Mesendoderm (in vitro differentiated cells): ENCODE measurements at regions not wholly inside any gene's neighbourhood (a gene's known extent, or its start where the extent isn't known, plus 50 kb on each side); places are given as distances from the start of the nearest gene placed in this dataset.

Source experiments
- DNase-seq: peaks from one replicate; pipeline ENCODE4 v3.0.0; 2013
- H2AK5ac ChIP-seq: 2 replicates; pipeline ENCODE4 v1.6.1; 2013; ENCODE audit warnings: low read length, inconsistent platforms
- H2BK120ac ChIP-seq: 2 replicates; pipeline ENCODE4 v1.6.1; 2013; ENCODE audit warnings: low read depth, mild to moderate bottlenecking, low read length, moderate library complexity, mixed read lengths
- H2BK15ac ChIP-seq: replicated peaks from 2 replicates; pipeline ENCODE4 v1.6.1; 2013; ENCODE audit warnings: low read depth, mild to moderate bottlenecking, moderate library complexity
- H2BK5ac ChIP-seq: 2 replicates; pipeline ENCODE4 v1.6.1; 2013; ENCODE audit warnings: low read length, inconsistent platforms
- H3K18ac ChIP-seq: 2 replicates; pipeline ENCODE4 v1.6.1; 2013; ENCODE audit warnings: mild to moderate bottlenecking, low read length, mixed read lengths
- H3K23ac ChIP-seq: one replicate; pipeline ENCODE4 v1.6.1; 2013; ENCODE audit warnings: low read length
- H3K27ac ChIP-seq: 2 replicates; pipeline ENCODE4 v1.5.1; 2013; ENCODE audit warnings: low read depth, mild to moderate bottlenecking, inconsistent platforms, low read length, moderate library complexity
- H3K27me3 ChIP-seq: 2 replicates; pipeline ENCODE4 v1.6.1; 2013; ENCODE audit warnings: low read length, control low read depth, mild to moderate bottlenecking, inconsistent platforms; ENCODE audit not compliant: insufficient read depth, poor library complexity
- H3K36me3 ChIP-seq: 2 replicates; pipeline ENCODE4 v1.6.1; 2013; ENCODE audit warnings: low read length, inconsistent platforms; ENCODE audit not compliant: control insufficient read depth, insufficient read depth
- H3K4ac ChIP-seq: one replicate; pipeline ENCODE4 v1.6.1; 2013; ENCODE audit warnings: low read depth, mild to moderate bottlenecking, low read length, moderate library complexity
- H3K4me1 ChIP-seq: 2 replicates; pipeline ENCODE4 v1.6.1; 2013; ENCODE audit warnings: low read depth, low read length, inconsistent platforms; ENCODE audit not compliant: control insufficient read depth
- H3K4me2 ChIP-seq: 2 replicates; pipeline ENCODE4 v1.6.1; 2013; ENCODE audit warnings: low read length
- H3K4me3 ChIP-seq: 2 replicates; pipeline ENCODE4 v1.5.1; 2013; ENCODE audit warnings: mild to moderate bottlenecking, low read length
- H3K56ac ChIP-seq: one replicate; pipeline ENCODE4 v1.6.1; 2013; ENCODE audit warnings: low read length
- H3K79me1 ChIP-seq: 2 replicates; pipeline ENCODE4 v1.6.1; 2013; ENCODE audit warnings: low read length, inconsistent platforms
- H3K79me2 ChIP-seq: 2 replicates; pipeline ENCODE4 v1.6.1; 2013; ENCODE audit warnings: mild to moderate bottlenecking, low read length; ENCODE audit not compliant: control insufficient read depth, insufficient read depth
- H3K9ac ChIP-seq: 2 replicates; pipeline ENCODE4 v1.6.1; 2013; ENCODE audit warnings: low read length, inconsistent platforms
- H4K5ac ChIP-seq: one replicate; pipeline ENCODE4 v1.6.1; 2013; ENCODE audit warnings: low read length
- H4K8ac ChIP-seq: one replicate; pipeline ENCODE4 v1.6.1; 2013; ENCODE audit warnings: low read depth, mild to moderate bottlenecking, control low read depth, low read length, moderate library complexity
- WGBS: extraction: QIAGEN DNeasy Blood & Tissue Kit; methylation state at CpG from one replicate; pipeline ENCODE4 v1.1.7; 2013; ENCODE audit warnings: low lambda C conversion rate, missing lambda C conversion rate; ENCODE audit not compliant: insufficient coverage; ENCODE audit errors: extremely low coverage; 5-methylcytosine and 5-hydroxymethylcytosine counted together

- Histone ChIP-seq H3K18ac (no peak overlapping the region), H4K5ac (no peak overlapping the region), H3K36me3 (no peaks in the 10 kb centered on the region), H3K56ac (no peak overlapping the region), H3K4me3 (no peak overlapping the region), H3K27ac (no peak overlapping the region), H3K79me1 (no peaks in the 10 kb centered on the region), H2BK120ac (no peak overlapping the region), H3K79me2 (no peaks in the 10 kb centered on the region), H3K4me1 (no peaks in the 10 kb centered on the region), H3K4me2 (no peak overlapping the region), H3K27me3 (no peaks in the 10 kb centered on the region), H3K4ac (no peak overlapping the region), H4K8ac (no peak overlapping the region), H3K9ac (no peak overlapping the region), H3K23ac (no peak overlapping the region), H2BK5ac (no peak overlapping the region), H2BK15ac (no peak overlapping the region), H2AK5ac (no peak overlapping the region)
- DNase-seq: no peak
- WGBS: no CpG with 5 or more reads among the region's 7 CpGs
Observed at GRCh38 chr4:85018983-85019382, 52.5 kb upstream of the WDFY3 start.

GRCh38 chr4:85019411-85019810 lies 52.9 kb upstream of the WDFY3 start:
- Histone ChIP-seq H2BK5ac (no peak overlapping the region), H3K9ac (no peak overlapping the region), H2BK15ac (no peak overlapping the region), H3K4me1 (no peaks in the 10 kb centered on the region), H4K5ac (no peak overlapping the region), H3K79me1 (no peaks in the 10 kb centered on the region), H3K4me3 (no peak overlapping the region), H4K8ac (no peak overlapping the region), H3K27me3 (no peaks in the 10 kb centered on the region), H3K27ac (no peak overlapping the region), H3K56ac (no peak overlapping the region), H3K4me2 (no peak overlapping the region), H3K4ac (no peak overlapping the region), H3K36me3 (no peaks in the 10 kb centered on the region), H3K79me2 (no peaks in the 10 kb centered on the region), H2BK120ac (no peak overlapping the region), H3K18ac (no peak overlapping the region), H3K23ac (no peak overlapping the region), H2AK5ac (no peak overlapping the region)
- WGBS: no CpG with 5 or more reads among the region's 2 CpGs
- no peak for DNase-seq

DNA sequence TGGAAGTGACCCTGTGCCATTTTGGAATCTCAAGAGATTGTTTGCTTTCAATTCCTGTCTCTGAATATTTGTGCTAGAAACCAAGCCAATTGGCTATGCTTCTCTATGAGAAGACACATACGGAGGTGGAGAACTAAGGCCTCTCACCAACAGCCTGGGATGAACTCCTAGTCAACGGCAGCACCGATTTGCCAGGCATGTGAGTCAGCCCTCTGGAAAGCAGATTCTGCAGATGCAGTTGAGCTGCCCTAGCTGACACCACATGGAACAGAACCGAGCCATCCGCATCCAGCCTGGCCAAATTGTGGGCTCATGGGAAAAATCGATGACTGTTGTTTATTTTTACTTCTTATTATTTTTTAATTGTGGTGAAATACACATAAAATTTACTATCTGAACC lies 58.2 kb upstream of the WDFY3 start:
- H3K4me2 ChIP-seq: no peak overlapping the region
- no peak overlapping the region for H3K4me3 ChIP-seq

DNA sequence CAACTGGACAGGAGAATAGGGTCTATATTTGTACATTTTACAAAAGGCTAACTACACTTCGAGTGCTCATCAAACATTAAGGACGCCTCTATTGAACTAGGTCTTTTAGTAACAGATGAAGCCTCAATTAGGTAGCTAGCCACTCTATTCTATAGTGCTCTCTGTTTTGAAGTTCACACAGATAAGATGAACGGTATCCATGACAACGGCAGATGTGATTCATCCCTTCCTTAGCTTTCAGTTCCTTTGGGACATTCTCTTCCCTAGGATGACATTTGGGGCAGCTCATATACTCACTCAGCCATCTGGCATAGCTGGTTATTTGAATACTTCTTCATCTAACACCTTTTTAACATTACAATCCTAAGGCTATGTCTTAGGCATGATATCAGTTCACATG lies 62.4 kb upstream of the WDFY3 start:
- Histone ChIP-seq H3K27ac (no peak overlapping the region), H3K56ac (no peak overlapping the region), H2BK15ac (no peak overlapping the region), H2BK120ac (no peak overlapping the region), H3K27me3 (no peaks in the 10 kb centered on the region), H4K8ac (no peak overlapping the region), H2BK5ac (no peak overlapping the region), H3K4me2 (no peak overlapping the region), H3K79me2 (no peaks in the 10 kb centered on the region), H3K36me3 (no peaks in the 10 kb centered on the region), H3K23ac (no peak overlapping the region), H3K9ac (no peak overlapping the region), H2AK5ac (no peak overlapping the region), H3K79me1 (no peaks in the 10 kb centered on the region), H3K4ac (no peak overlapping the region), H3K4me3 (no peak overlapping the region), H3K4me1 (no peaks in the 10 kb centered on the region), H3K18ac (no peak overlapping the region), H4K5ac (no peak overlapping the region)
- DNase-seq: peak; percentile 57
- no CpG with 5 or more reads among the region's 4 CpGs for WGBS

More for the DNA sequence above, 58.2 kb upstream of the WDFY3 start:
- Histone ChIP-seq H3K9ac (no peak overlapping the region), H3K4ac (no peak overlapping the region), H4K5ac (no peak overlapping the region), H3K36me3 (no peaks in the 10 kb centered on the region), H4K8ac (no peak overlapping the region), H2BK5ac (no peak overlapping the region), H3K23ac (no peak overlapping the region), H3K27ac (no peak overlapping the region), H3K56ac (no peak overlapping the region), H2BK120ac (no peak overlapping the region), H3K18ac (no peak overlapping the region), H2AK5ac (no peak overlapping the region), H2BK15ac (no peak overlapping the region), H3K79me2 (no peaks in the 10 kb centered on the region), H3K79me1 (no peaks in the 10 kb centered on the region), H3K4me1 (no peaks in the 10 kb centered on the region), H3K27me3 (no peaks in the 10 kb centered on the region)
- no CpG with 5 or more reads among the region's 6 CpGs for WGBS
- DNase-seq: no peak

- H3K79me2 ChIP-seq: no peaks in the 10 kb centered on the region
- no peak overlapping the region for H3K27ac ChIP-seq
- no peak overlapping the region for H2BK5ac ChIP-seq
- no peak overlapping the region for H4K8ac ChIP-seq
- no peak overlapping the region for H3K9ac ChIP-seq
- no peak overlapping the region for H3K18ac ChIP-seq
- no peak overlapping the region for H4K5ac ChIP-seq
- H3K79me1 ChIP-seq: no peaks in the 10 kb centered on the region
- no peak overlapping the region for H3K4ac ChIP-seq
- no peak overlapping the region for H3K4me3 ChIP-seq
- H3K56ac ChIP-seq: no peak overlapping the region
- H2BK120ac ChIP-seq: no peak overlapping the region
- H3K27me3 ChIP-seq: no peaks in the 10 kb centered on the region
- no peaks in the 10 kb centered on the region for H3K36me3 ChIP-seq
- H3K4me1 ChIP-seq: no peaks in the 10 kb centered on the region
- H3K23ac ChIP-seq: no peak overlapping the region
- H2BK15ac ChIP-seq: no peak overlapping the region
- DNase-seq: no peak
- no peak overlapping the region for H3K4me2 ChIP-seq
- no CpG with 5 or more reads among the region's 4 CpGs for WGBS
- H2AK5ac ChIP-seq: no peak overlapping the region
Observed at GRCh38 chr4:85029453-85029852, 63.0 kb upstream of the WDFY3 start.

GRCh38 chr4:85030156-85030555 lies 63.7 kb upstream of the WDFY3 start:
- H3K56ac ChIP-seq: no peak overlapping the region
- H3K79me2 ChIP-seq: no peaks in the 10 kb centered on the region
- H2AK5ac ChIP-seq: no peak overlapping the region
- H2BK15ac ChIP-seq: no peak overlapping the region
- no peak overlapping the region for H4K5ac ChIP-seq
- no peak overlapping the region for H3K4me2 ChIP-seq
- H3K79me1 ChIP-seq: no peaks in the 10 kb centered on the region
- no peak for DNase-seq
- no peaks in the 10 kb centered on the region for H3K27me3 ChIP-seq
- H3K18ac ChIP-seq: no peak overlapping the region
- H3K27ac ChIP-seq: no peak overlapping the region
- H3K4me1 ChIP-seq: no peaks in the 10 kb centered on the region
- no peak overlapping the region for H2BK5ac ChIP-seq
- H3K4ac ChIP-seq: no peak overlapping the region
- H3K9ac ChIP-seq: no peak overlapping the region
- no CpG with 5 or more reads among the region's 3 CpGs for WGBS
- H3K4me3 ChIP-seq: no peak overlapping the region
- H3K23ac ChIP-seq: no peak overlapping the region
- no peaks in the 10 kb centered on the region for H3K36me3 ChIP-seq
- no peak overlapping the region for H2BK120ac ChIP-seq
- H4K8ac ChIP-seq: no peak overlapping the region
